ENCODE measurements at regions not wholly inside any gene's neighbourhood (a gene's known extent, or its start where the extent isn't known, plus 50 kb on each side); places are given as distances from the start of the nearest gene placed in this dataset.

DNA sequence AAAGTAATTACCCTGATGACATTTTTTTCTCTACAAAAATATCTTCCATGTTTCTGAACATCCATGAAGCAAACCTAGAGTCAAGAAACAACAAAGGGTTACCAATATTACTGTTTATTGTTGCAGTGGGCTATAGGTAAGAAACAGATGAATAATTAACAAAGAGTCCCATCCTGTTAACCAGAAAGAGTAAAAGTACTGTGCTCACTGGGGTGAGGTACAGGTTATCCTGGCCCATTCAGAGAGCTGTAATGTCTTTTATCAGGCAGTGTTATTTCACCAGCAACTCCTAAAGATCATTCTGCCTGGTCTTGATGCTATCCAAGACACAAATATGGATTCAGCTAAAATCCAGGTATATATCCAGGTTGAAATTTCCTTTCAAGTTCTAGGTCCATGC, 754.9 kb downstream of the SATB2 start:
- H3K36me3 ChIP-seq (ENCODE audit: insufficient read depth, low read length): no peaks in the 10 kb centered on the region
- no peaks in the 10 kb centered on the region for H3K79me2 ChIP-seq (ENCODE audit: insufficient read depth, low read length)
- H3K9me3 ChIP-seq (ENCODE audit: low read depth, low read length): no peaks in the 10 kb centered on the region
- TF ChIP-seq, protein P1, sequence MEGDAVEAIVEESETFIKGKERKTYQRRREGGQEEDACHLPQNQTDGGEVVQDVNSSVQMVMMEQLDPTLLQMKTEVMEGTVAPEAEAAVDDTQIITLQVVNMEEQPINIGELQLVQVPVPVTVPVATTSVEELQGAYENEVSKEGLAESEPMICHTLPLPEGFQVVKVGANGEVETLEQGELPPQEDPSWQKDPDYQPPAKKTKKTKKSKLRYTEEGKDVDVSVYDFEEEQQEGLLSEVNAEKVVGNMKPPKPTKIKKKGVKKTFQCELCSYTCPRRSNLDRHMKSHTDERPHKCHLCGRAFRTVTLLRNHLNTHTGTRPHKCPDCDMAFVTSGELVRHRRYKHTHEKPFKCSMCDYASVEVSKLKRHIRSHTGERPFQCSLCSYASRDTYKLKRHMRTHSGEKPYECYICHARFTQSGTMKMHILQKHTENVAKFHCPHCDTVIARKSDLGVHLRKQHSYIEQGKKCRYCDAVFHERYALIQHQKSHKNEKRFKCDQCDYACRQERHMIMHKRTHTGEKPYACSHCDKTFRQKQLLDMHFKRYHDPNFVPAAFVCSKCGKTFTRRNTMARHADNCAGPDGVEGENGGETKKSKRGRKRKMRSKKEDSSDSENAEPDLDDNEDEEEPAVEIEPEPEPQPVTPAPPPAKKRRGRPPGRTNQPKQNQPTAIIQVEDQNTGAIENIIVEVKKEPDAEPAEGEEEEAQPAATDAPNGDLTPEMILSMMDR (IDR thresholded peaks at IDR 0.05; ENCODE audit: extremely low read depth, low read depth, low read length): no peak
- H3K4me2 ChIP-seq (ENCODE audit: insufficient read depth, low read length): no peak overlapping the region
- no peak overlapping the region for H3K27ac ChIP-seq (ENCODE audit: low read depth, low read length)
- DNase-seq (ENCODE audit: insufficient read length, low spot score, missing footprints): no peak
- H3K4me1 ChIP-seq (ENCODE audit: insufficient read depth, low read length): no peaks in the 10 kb centered on the region
- H3K27me3 ChIP-seq (ENCODE audit: insufficient read depth, low read length): no peaks in the 10 kb centered on the region
- no peaks in the 10 kb centered on the region for H4K20me1 ChIP-seq (ENCODE audit: insufficient read depth, low read length)
- no peak overlapping the region for H3K4me3 ChIP-seq (ENCODE audit: insufficient read depth, low read length)
- H2AFZ ChIP-seq (ENCODE audit: low read length): no peak overlapping the region

DNA sequence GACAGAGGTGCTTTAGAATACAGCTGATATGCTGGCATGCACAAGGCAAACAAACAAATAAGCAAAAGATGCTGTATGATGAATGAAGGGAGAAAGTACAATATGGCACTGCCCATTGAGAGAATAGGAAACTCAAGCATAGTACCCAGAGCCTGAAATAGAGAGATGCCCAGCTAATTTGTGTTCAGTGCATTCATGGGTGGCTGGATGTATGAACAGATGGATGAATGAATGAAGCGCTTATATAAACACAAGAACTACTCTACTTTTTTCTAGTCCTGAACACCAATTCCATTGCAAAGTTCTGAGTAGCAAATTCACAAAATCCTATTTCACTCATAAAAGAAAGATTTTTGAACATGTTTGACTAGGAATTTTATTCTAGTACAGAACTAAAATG, 756.3 kb downstream of the SATB2 start:
- no peak overlapping the region for H3K4me2 ChIP-seq (ENCODE audit: insufficient read depth, low read length)
- H3K4me1 ChIP-seq (ENCODE audit: insufficient read depth, low read length): no peaks in the 10 kb centered on the region
- DNase-seq (ENCODE audit: insufficient read length, low spot score, missing footprints): no peak
- TF ChIP-seq, protein P1 (IDR thresholded peaks at IDR 0.05; ENCODE audit: extremely low read depth, low read depth, low read length): no peak
- H3K27me3 ChIP-seq (ENCODE audit: insufficient read depth, low read length): no peaks in the 10 kb centered on the region
- no peaks in the 10 kb centered on the region for H3K36me3 ChIP-seq (ENCODE audit: insufficient read depth, low read length)
- no peaks in the 10 kb centered on the region for H4K20me1 ChIP-seq (ENCODE audit: insufficient read depth, low read length)
- no peak overlapping the region for H3K27ac ChIP-seq (ENCODE audit: low read depth, low read length)
- H3K4me3 ChIP-seq (ENCODE audit: insufficient read depth, low read length): no peak overlapping the region
- no peak overlapping the region for H2AFZ ChIP-seq (ENCODE audit: low read length)
- H3K79me2 ChIP-seq (ENCODE audit: insufficient read depth, low read length): no peaks in the 10 kb centered on the region
- H3K9me3 ChIP-seq (ENCODE audit: low read depth, low read length): no peaks in the 10 kb centered on the region

- Histone ChIP-seq H3K4me3 (ENCODE audit: insufficient read depth, low read length) (no peak overlapping the region), H3K27ac (ENCODE audit: low read depth, low read length) (no peak overlapping the region), H3K79me2 (ENCODE audit: insufficient read depth, low read length) (no peaks in the 10 kb centered on the region), H3K4me2 (ENCODE audit: insufficient read depth, low read length) (no peak overlapping the region), H3K9me3 (ENCODE audit: low read depth, low read length) (no peaks in the 10 kb centered on the region), H2AFZ (ENCODE audit: low read length) (no peak overlapping the region), H3K36me3 (ENCODE audit: insufficient read depth, low read length) (no peaks in the 10 kb centered on the region), H4K20me1 (ENCODE audit: insufficient read depth, low read length) (no peaks in the 10 kb centered on the region), H3K4me1 (ENCODE audit: insufficient read depth, low read length) (no peaks in the 10 kb centered on the region), H3K27me3 (ENCODE audit: insufficient read depth, low read length) (no peaks in the 10 kb centered on the region)
- no peak for DNase-seq (ENCODE audit: insufficient read length, low spot score, missing footprints)
- TF ChIP-seq, protein P1 (IDR thresholded peaks at IDR 0.05; ENCODE audit: extremely low read depth, low read depth, low read length): no peak
Measured at GRCh38 chr2:198700319-198700718, 757.4 kb downstream of the SATB2 start.

DNA sequence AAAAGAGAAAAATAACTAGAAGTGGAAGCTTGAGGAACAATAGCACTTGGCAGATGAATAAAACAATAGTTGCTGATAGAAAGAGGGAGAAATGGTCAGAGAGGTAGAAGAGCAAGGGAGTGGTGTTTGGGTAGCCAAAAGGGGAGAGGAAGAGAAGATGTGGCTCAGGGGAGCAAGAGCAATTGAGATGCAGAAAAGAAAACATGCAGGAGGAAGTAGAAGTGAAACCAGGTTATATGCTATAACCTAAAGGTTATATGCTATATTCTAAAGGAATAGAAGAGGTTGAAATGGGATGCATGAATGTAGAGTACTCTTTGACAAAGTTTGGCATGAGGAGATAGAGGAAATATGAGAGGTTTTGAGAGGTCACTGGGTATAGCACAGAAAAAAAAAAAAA, 759.5 kb downstream of the SATB2 start:
- DNase-seq (ENCODE audit: insufficient read length, low spot score, missing footprints): no peak
- TF ChIP-seq, protein P1 (IDR thresholded peaks at IDR 0.05; ENCODE audit: extremely low read depth, low read depth, low read length): no peak
- Histone ChIP-seq H3K4me1 (ENCODE audit: insufficient read depth, low read length) (no peaks in the 10 kb centered on the region), H4K20me1 (ENCODE audit: insufficient read depth, low read length) (no peaks in the 10 kb centered on the region), H2AFZ (ENCODE audit: low read length) (no peak overlapping the region), H3K36me3 (ENCODE audit: insufficient read depth, low read length) (no peaks in the 10 kb centered on the region), H3K9me3 (ENCODE audit: low read depth, low read length) (no peaks in the 10 kb centered on the region), H3K27ac (ENCODE audit: low read depth, low read length) (no peak overlapping the region), H3K4me3 (ENCODE audit: insufficient read depth, low read length) (no peak overlapping the region), H3K79me2 (ENCODE audit: insufficient read depth, low read length) (no peaks in the 10 kb centered on the region), H3K27me3 (ENCODE audit: insufficient read depth, low read length) (no peaks in the 10 kb centered on the region), H3K4me2 (ENCODE audit: insufficient read depth, low read length) (no peak overlapping the region)
